ENCODE measurements at regions not wholly inside any gene's neighbourhood (a gene's known extent, or its start where the extent isn't known, plus 50 kb on each side); places are given as distances from the start of the nearest gene placed in this dataset.

- H3K36me3 ChIP-seq (replicated peaks in 1 of 2; ENCODE audit: control insufficient read depth in 1 of 2, insufficient read depth in 2 of 2, low read length in 2 of 2): no peaks in the 10 kb centered on the region
- CTCF ChIA-PET (ENCODE audit: low intra/inter-chr PET ratio, low total read pairs): no interaction called here
- H3K79me2 ChIP-seq (ENCODE audit: insufficient read depth, low read length): no peaks in the 10 kb centered on the region
- POLR2A ChIA-PET: no interaction called here
- no peak overlapping the region for H3K4me2 ChIP-seq (ENCODE audit: low read depth, low read length)
- no peaks in the 10 kb centered on the region for H3K27me3 ChIP-seq (ENCODE audit: control insufficient read depth in 1 of 2, insufficient read depth in 2 of 2, low read length in 2 of 2)
- in situ Hi-C loops (cut with HindIII; ENCODE audit: extremely low pct_ligation_motif_present, low pct_unique_long_range_greater_than_20kb): no loop called here
- TF ChIP-seq CREB1 (IDR thresholded peaks at IDR 0.05) (peak; percentile 50; the same call in 1 of the 2 replicates), CREB1 (CRISPR knock-in tag; IDR thresholded peaks at IDR 0.05) (no peak), ZFYVE20 (CRISPR knock-in tag; IDR thresholded peaks at IDR 0.05; ENCODE audit: borderline replicate concordance, low read depth) (no peak), ATF7 (IDR thresholded peaks at IDR 0.05) (peak; percentile 71), ATF7 (CRISPR knock-in tag; IDR thresholded peaks at IDR 0.05) (no peak), ZSCAN30 (CRISPR knock-in tag; IDR thresholded peaks at IDR 0.05) (no peak)
- no peaks in the 10 kb centered on the region for H3K4me1 ChIP-seq (ENCODE audit: insufficient read depth, low read length)
- H3K27ac ChIP-seq (ENCODE audit: extremely low read length, insufficient read depth, low read length): no peak overlapping the region
- FAIRE-seq: no peak
- no peaks in the 10 kb centered on the region for H3K9me3 ChIP-seq (ENCODE audit: low read length)
- no peak overlapping the region for H3K4me3 ChIP-seq (replicated peaks in 1 of 3; ENCODE audit: insufficient read depth in 1 of 3, low read depth in 2 of 3, low read length in 3 of 3)
- no peak for DNase-seq (ENCODE audit: low spot score)
- no TSS peak for BruUV-seq (replicated peaks)
- WGBS (ENCODE audit: low lambda C conversion rate): 0% methylated on average over 3 of the region's 3 CpGs
- no peaks in the 10 kb centered on the region for H4K20me1 ChIP-seq (ENCODE audit: insufficient read depth, low read length)
- ATAC-seq: no peak
- intact Hi-C loops (cut with micrococcal nuclease; ENCODE audit: unreplicated experiment): no loop called here
- H2AFZ ChIP-seq (ENCODE audit: low read length): no peak overlapping the region
- no peak overlapping the region for H3K9ac ChIP-seq (ENCODE audit: insufficient read depth, low read depth, low read length)
These were observed 562.3 kb upstream of the BTBD3 start for GRCh38 chr20:11355345-11355744.

- Histone ChIP-seq H2AFZ (ENCODE audit: low read length) (no peak overlapping the region), H3K9ac (ENCODE audit: insufficient read depth, low read depth, low read length) (no peak overlapping the region), H3K4me3 (replicated peaks in 1 of 3; ENCODE audit: insufficient read depth in 1 of 3, low read depth in 2 of 3, low read length in 3 of 3) (no peak overlapping the region), H3K36me3 (replicated peaks in 1 of 2; ENCODE audit: control insufficient read depth in 1 of 2, insufficient read depth in 2 of 2, low read length in 2 of 2) (no peaks in the 10 kb centered on the region), H3K4me2 (ENCODE audit: low read depth, low read length) (no peak overlapping the region), H3K79me2 (ENCODE audit: insufficient read depth, low read length) (no peaks in the 10 kb centered on the region), H4K20me1 (ENCODE audit: insufficient read depth, low read length) (no peaks in the 10 kb centered on the region), H3K27me3 (ENCODE audit: control insufficient read depth in 1 of 2, insufficient read depth in 2 of 2, low read length in 2 of 2) (no peaks in the 10 kb centered on the region), H3K27ac (ENCODE audit: extremely low read length, insufficient read depth, low read length) (no peak overlapping the region), H3K4me1 (ENCODE audit: insufficient read depth, low read length) (no peaks in the 10 kb centered on the region), H3K9me3 (ENCODE audit: low read length) (no peaks in the 10 kb centered on the region)
- intact Hi-C loops (cut with micrococcal nuclease; ENCODE audit: unreplicated experiment): no loop called here
- CTCF ChIA-PET (ENCODE audit: low intra/inter-chr PET ratio, low total read pairs): no interaction called here
- no peak for FAIRE-seq
- BruUV-seq (replicated peaks): no TSS peak
- no peak for DNase-seq (ENCODE audit: low spot score)
- no peak for ATAC-seq
- WGBS (ENCODE audit: low lambda C conversion rate): 0% methylated on average over 3 of the region's 3 CpGs
- in situ Hi-C loops (cut with HindIII; ENCODE audit: extremely low pct_ligation_motif_present, low pct_unique_long_range_greater_than_20kb): no loop called here
- POLR2A ChIA-PET: no interaction called here
- TF ChIP-seq NR2F2 (IDR thresholded peaks at IDR 0.05; ENCODE audit: borderline replicate concordance, low read depth) (no peak), CREB1 (IDR thresholded peaks at IDR 0.05) (peak; percentile 54; the same call in 1 of the 2 replicates), CREB1 (CRISPR knock-in tag; IDR thresholded peaks at IDR 0.05) (no peak), ATF7 (IDR thresholded peaks at IDR 0.05) (peak; percentile 65), ATF7 (CRISPR knock-in tag; IDR thresholded peaks at IDR 0.05) (no peak)
These were observed 561.6 kb upstream of the BTBD3 start for GRCh38 chr20:11356061-11356460.
